ENCODE measurements at regions not wholly inside any gene's neighbourhood (a gene's known extent, or its start where the extent isn't known, plus 50 kb on each side); places are given as distances from the start of the nearest gene placed in this dataset.

DNA sequence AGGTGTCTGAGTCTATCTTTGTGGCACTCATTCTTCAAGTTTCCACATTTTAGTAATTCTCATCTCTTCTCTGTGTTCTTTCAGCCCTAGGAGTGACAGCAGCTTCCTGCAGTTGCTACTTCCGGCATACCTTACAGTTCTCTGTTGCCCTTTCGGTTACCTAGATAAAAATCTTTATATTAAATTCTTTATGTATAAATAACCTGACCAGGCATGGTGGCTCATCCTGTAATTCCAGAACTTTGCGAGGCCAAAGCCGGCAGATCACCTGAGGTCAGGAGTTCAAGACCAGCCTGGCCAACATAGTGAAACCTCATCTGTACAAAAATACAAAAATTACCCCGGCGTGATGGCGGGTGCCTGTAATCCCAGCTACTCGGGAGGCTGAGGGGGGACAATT is 62.9 kb downstream of the CDKN2C start:
- TF ChIP-seq CTCF (IDR thresholded peaks at IDR 0.05 in 2 of 3, conservative IDR thresholded peaks at IDR 0.05 in 1 of 3; ENCODE audit: borderline replicate concordance in 1 of 3, insufficient read depth in 1 of 3, low read depth in 2 of 3, low read length in 2 of 3) (no peak), EZH2phosphoT487 (IDR thresholded peaks at IDR 0.05; ENCODE audit: borderline replicate concordance) (no peak), SP1 (IDR thresholded peaks at IDR 0.05; ENCODE audit: low read depth) (no peak), EZH2 (IDR thresholded peaks at IDR 0.05) (no peak)
